ENCODE measurements at regions not wholly inside any gene's neighbourhood (a gene's known extent, or its start where the extent isn't known, plus 50 kb on each side); places are given as distances from the start of the nearest gene placed in this dataset.

GRCh38 chr14:66361013-66361412 is 125.2 kb upstream of the CCDC196 start:
- H3K4me3 ChIP-seq (ENCODE audit: low read length) = no peak overlapping the region
- no peaks in the 10 kb centered on the region for H3K36me3 ChIP-seq (ENCODE audit: insufficient read depth, low read length)
- DNase-seq = no peak
- no peaks in the 10 kb centered on the region for H3K9me3 ChIP-seq (ENCODE audit: low read length)
- Mint-ChIP-seq H3K4me3 (no peak overlapping the region), H3K9me3 (no peaks in the 10 kb centered on the region), H3K27me3 (peaks cover 7 to 13% of the 10 kb centered on the region in 2 donors), H3K4me1 (no peaks in the 10 kb centered on the region), H3K27ac (no peak overlapping the region), H3K36me3 (no peaks in the 10 kb centered on the region)
- H3K27me3 ChIP-seq (ENCODE audit: insufficient read depth, low read length, poor library complexity, severe bottlenecking) = no peaks in the 10 kb centered on the region
- POLR2A ChIA-PET = no interaction called here
- no peaks in the 10 kb centered on the region for H3K4me1 ChIP-seq (ENCODE audit: insufficient read depth, low read length)
- no peak overlapping the region for H3K27ac ChIP-seq (ENCODE audit: low read depth, low read length)
- CTCF ChIA-PET = interaction anchor here (0.6 to 2.1 kb wide), 3 partner anchors 14 to 42 kb away, joined by 4 to 6 read pairs (median 5); no protein-coding TSS in a partner anchor

- Histone ChIP-seq H3K27me3 (ENCODE audit: insufficient read depth, low read length, poor library complexity, severe bottlenecking) (no peaks in the 10 kb centered on the region), H3K27ac (ENCODE audit: low read depth, low read length) (no peak overlapping the region), H3K9me3 (ENCODE audit: low read length) (no peaks in the 10 kb centered on the region), H3K4me3 (ENCODE audit: low read length) (no peak overlapping the region), H3K4me1 (ENCODE audit: insufficient read depth, low read length) (no peaks in the 10 kb centered on the region), H3K36me3 (ENCODE audit: insufficient read depth, low read length) (no peaks in the 10 kb centered on the region)
- H3K27me3 Mint-ChIP-seq = peaks cover 1 to 2% of the 10 kb centered on the region in 2 donors
- DNase-seq = no peak
- no peak overlapping the region for H3K27ac Mint-ChIP-seq
- H3K9me3 Mint-ChIP-seq = no peaks in the 10 kb centered on the region
- CTCF ChIA-PET = no interaction called here
- POLR2A ChIA-PET = no interaction called here
- H3K36me3 Mint-ChIP-seq = no peaks in the 10 kb centered on the region
- no peaks in the 10 kb centered on the region for H3K4me1 Mint-ChIP-seq
- H3K4me3 Mint-ChIP-seq = no peak overlapping the region
Measured at GRCh38 chr14:66365388-66365787, 120.8 kb upstream of the CCDC196 start.

- Histone ChIP-seq H3K4me1 (ENCODE audit: insufficient read depth, low read length) (no peaks in the 10 kb centered on the region), H3K27me3 (ENCODE audit: insufficient read depth, low read length, poor library complexity, severe bottlenecking) (no peaks in the 10 kb centered on the region), H3K4me3 (ENCODE audit: low read length) (no peak overlapping the region), H3K9me3 (ENCODE audit: low read length) (no peaks in the 10 kb centered on the region), H3K36me3 (ENCODE audit: insufficient read depth, low read length) (no peaks in the 10 kb centered on the region), H3K27ac (ENCODE audit: low read depth, low read length) (no peak overlapping the region)
- H3K27me3 Mint-ChIP-seq = no peaks in the 10 kb centered on the region
- H3K9me3 Mint-ChIP-seq = no peaks in the 10 kb centered on the region
- no peaks in the 10 kb centered on the region for H3K4me1 Mint-ChIP-seq
- no peak overlapping the region for H3K4me3 Mint-ChIP-seq
- DNase-seq = no peak
- no peak overlapping the region for H3K27ac Mint-ChIP-seq
- ChIA-PET CTCF (no interaction called here), POLR2A (no interaction called here)
- H3K36me3 Mint-ChIP-seq = no peaks in the 10 kb centered on the region
Measured at GRCh38 chr14:66369157-66369697, 116.9 kb upstream of the CCDC196 start.

DNA sequence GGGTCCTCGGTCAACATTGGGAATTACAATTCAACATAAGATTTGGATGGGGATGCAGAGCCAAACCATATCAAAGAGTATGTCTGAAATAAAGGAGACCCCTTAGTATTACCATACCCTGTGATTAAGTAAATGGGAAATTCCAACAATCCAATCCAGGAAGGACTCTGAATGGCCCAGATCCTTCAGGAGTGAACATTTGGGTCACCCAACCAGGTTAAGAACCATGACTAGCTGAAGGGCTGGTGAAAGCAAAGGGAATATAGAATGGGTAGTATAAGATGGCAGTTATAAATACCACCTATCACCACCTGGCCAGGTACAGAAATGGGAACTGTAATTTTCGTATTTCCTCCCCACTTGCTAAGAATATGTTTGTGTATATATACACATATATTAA is 114.4 kb upstream of the CCDC196 start:
- H3K36me3 Mint-ChIP-seq = no peaks in the 10 kb centered on the region
- POLR2A ChIA-PET = no interaction called here
- no peaks in the 10 kb centered on the region for H3K27me3 Mint-ChIP-seq
- no peaks in the 10 kb centered on the region for H3K4me1 Mint-ChIP-seq
- Histone ChIP-seq H3K4me1 (ENCODE audit: insufficient read depth, low read length) (no peaks in the 10 kb centered on the region), H3K27ac (ENCODE audit: low read depth, low read length) (no peak overlapping the region), H3K4me3 (ENCODE audit: low read length) (no peak overlapping the region), H3K9me3 (ENCODE audit: low read length) (no peaks in the 10 kb centered on the region), H3K27me3 (ENCODE audit: insufficient read depth, low read length, poor library complexity, severe bottlenecking) (no peaks in the 10 kb centered on the region), H3K36me3 (ENCODE audit: insufficient read depth, low read length) (no peaks in the 10 kb centered on the region)
- H3K9me3 Mint-ChIP-seq = no peaks in the 10 kb centered on the region
- no peak for DNase-seq
- CTCF ChIA-PET = no interaction called here
- no peak overlapping the region for H3K27ac Mint-ChIP-seq
- H3K4me3 Mint-ChIP-seq = no peak overlapping the region

- Histone ChIP-seq H3K36me3 (ENCODE audit: insufficient read depth, low read length) (no peaks in the 10 kb centered on the region), H3K4me1 (ENCODE audit: insufficient read depth, low read length) (no peaks in the 10 kb centered on the region), H3K4me3 (ENCODE audit: low read length) (no peak overlapping the region), H3K27ac (ENCODE audit: low read depth, low read length) (no peak overlapping the region), H3K27me3 (ENCODE audit: insufficient read depth, low read length, poor library complexity, severe bottlenecking) (no peaks in the 10 kb centered on the region), H3K9me3 (ENCODE audit: low read length) (no peaks in the 10 kb centered on the region)
- CTCF ChIA-PET = interaction anchor here (1.5 kb wide), 1 partner anchor 16 kb away, joined by 4 read pairs; no protein-coding TSS in a partner anchor
- Mint-ChIP-seq H3K27me3 (no peaks in the 10 kb centered on the region), H3K4me3 (no peak overlapping the region), H3K9me3 (no peaks in the 10 kb centered on the region), H3K4me1 (no peaks in the 10 kb centered on the region), H3K27ac (peak overlapping the region in 1 of 8 donors; percentile 51), H3K36me3 (no peaks in the 10 kb centered on the region)
- no peak for DNase-seq
- POLR2A ChIA-PET = no interaction called here
Measured at GRCh38 chr14:66375046-66375964, 110.9 kb upstream of the CCDC196 start.

DNA sequence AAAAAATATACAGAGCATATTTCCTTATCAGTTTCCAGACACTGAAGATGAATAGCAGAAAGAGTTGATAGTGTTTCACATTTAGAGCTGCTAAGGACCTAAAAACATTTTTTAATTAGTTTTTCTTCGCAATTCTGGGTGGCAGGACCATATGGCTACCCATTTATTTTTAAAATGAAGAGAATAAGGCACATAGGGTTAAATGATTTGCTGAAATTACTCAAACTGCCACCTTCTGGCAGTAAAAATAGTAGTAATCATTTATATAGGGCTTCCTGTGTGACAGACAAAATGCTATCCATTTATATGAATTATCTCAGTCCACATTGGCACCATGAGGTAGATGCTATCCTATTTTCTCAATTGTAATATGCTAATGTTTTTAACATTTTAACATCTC is 108.6 kb upstream of the CCDC196 start:
- no peak overlapping the region for H3K27ac ChIP-seq (ENCODE audit: low read depth, low read length)
- CTCF ChIA-PET = interaction anchor here (0.8 kb wide), 1 partner anchor 18 kb away, joined by 3 read pairs; no protein-coding TSS in a partner anchor

DNA sequence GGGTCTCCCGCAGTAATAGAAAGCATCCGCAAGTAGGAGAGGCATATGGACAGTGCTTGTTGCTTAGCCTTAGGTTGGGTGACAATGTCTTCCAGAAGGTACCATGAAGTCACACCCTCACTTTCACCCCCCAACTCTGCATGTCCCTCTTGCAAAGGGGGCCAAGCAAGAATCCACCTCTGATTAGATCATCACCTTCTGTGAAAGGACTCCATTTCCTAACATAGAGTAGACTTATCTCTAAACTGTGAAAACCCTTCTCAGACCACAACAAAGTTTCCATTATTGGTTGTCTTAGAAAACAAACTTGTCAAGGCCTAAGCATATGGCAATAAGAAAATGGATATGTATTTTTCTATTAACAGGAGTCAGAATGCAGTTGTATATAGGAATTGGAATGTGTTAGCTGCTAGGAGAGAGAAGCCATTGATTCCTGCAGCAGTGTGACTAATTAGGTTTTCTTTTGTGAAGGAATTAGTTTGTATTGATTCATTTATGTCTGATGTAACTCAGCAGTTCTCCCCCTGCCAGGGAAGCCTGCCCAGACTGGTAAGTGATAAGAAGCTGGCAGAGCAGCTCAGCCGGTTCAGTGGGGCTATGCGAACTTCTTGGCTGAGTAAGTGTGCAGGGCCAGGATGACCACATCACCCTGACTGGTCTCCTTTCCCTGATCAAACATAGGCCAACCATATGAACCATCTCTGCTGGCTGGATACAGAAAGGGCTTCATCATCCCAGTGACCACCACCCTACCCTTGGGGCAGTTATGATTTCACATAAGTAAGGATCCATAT is 107.3 kb upstream of the CCDC196 start:
- Histone ChIP-seq H3K36me3 (ENCODE audit: insufficient read depth, low read length) (no peaks in the 10 kb centered on the region), H3K4me3 (ENCODE audit: low read length) (no peak overlapping the region), H3K4me1 (ENCODE audit: insufficient read depth, low read length) (no peaks in the 10 kb centered on the region), H3K27me3 (ENCODE audit: insufficient read depth, low read length, poor library complexity, severe bottlenecking) (no peaks in the 10 kb centered on the region), H3K9me3 (ENCODE audit: low read length) (no peaks in the 10 kb centered on the region), H3K27ac (ENCODE audit: low read depth, low read length) (no peak overlapping the region)
- H3K27me3 Mint-ChIP-seq = no peaks in the 10 kb centered on the region
- no peak for DNase-seq
- H3K9me3 Mint-ChIP-seq = no peaks in the 10 kb centered on the region
- H3K4me1 Mint-ChIP-seq = no peaks in the 10 kb centered on the region
- ChIA-PET CTCF (no interaction called here), POLR2A (no interaction called here)
- H3K27ac Mint-ChIP-seq = no peak overlapping the region
- H3K4me3 Mint-ChIP-seq = no peak overlapping the region
- H3K36me3 Mint-ChIP-seq = no peaks in the 10 kb centered on the region

More for the DNA sequence above, 108.6 kb upstream of the CCDC196 start:
- Mint-ChIP-seq H3K36me3 (no peaks in the 10 kb centered on the region), H3K4me3 (no peak overlapping the region), H3K9me3 (no peaks in the 10 kb centered on the region), H3K27me3 (no peaks in the 10 kb centered on the region), H3K4me1 (no peaks in the 10 kb centered on the region), H3K27ac (no peak overlapping the region)
- Histone ChIP-seq H3K4me3 (ENCODE audit: low read length) (no peak overlapping the region), H3K27me3 (ENCODE audit: insufficient read depth, low read length, poor library complexity, severe bottlenecking) (no peaks in the 10 kb centered on the region), H3K9me3 (ENCODE audit: low read length) (no peaks in the 10 kb centered on the region), H3K4me1 (ENCODE audit: insufficient read depth, low read length) (no peaks in the 10 kb centered on the region), H3K36me3 (ENCODE audit: insufficient read depth, low read length) (no peaks in the 10 kb centered on the region)
- no peak for DNase-seq
- POLR2A ChIA-PET = no interaction called here

GRCh38 chr14:66380143-66380542 is 106.0 kb upstream of the CCDC196 start:
- no peak overlapping the region for H3K4me3 Mint-ChIP-seq
- CTCF ChIA-PET = no interaction called here

More at GRCh38 chr14:66380143-66380542, 106.0 kb upstream of the CCDC196 start:
- H3K27ac Mint-ChIP-seq = no peak overlapping the region
- no peaks in the 10 kb centered on the region for H3K36me3 ChIP-seq (ENCODE audit: insufficient read depth, low read length)
- no peaks in the 10 kb centered on the region for H3K27me3 ChIP-seq (ENCODE audit: insufficient read depth, low read length, poor library complexity, severe bottlenecking)
- no peaks in the 10 kb centered on the region for H3K9me3 Mint-ChIP-seq
- H3K27me3 Mint-ChIP-seq = no peaks in the 10 kb centered on the region
- H3K4me3 ChIP-seq (ENCODE audit: low read length) = no peak overlapping the region
- no peaks in the 10 kb centered on the region for H3K4me1 ChIP-seq (ENCODE audit: insufficient read depth, low read length)
- H3K36me3 Mint-ChIP-seq = no peaks in the 10 kb centered on the region
- H3K27ac ChIP-seq (ENCODE audit: low read depth, low read length) = no peak overlapping the region
- DNase-seq = no peak
- H3K4me1 Mint-ChIP-seq = no peaks in the 10 kb centered on the region
- no peaks in the 10 kb centered on the region for H3K9me3 ChIP-seq (ENCODE audit: low read length)
- POLR2A ChIA-PET = no interaction called here
